ENCODE measurements at regions not wholly inside any gene's neighbourhood (a gene's known extent, or its start where the extent isn't known, plus 50 kb on each side); places are given as distances from the start of the nearest gene placed in this dataset.

DNA sequence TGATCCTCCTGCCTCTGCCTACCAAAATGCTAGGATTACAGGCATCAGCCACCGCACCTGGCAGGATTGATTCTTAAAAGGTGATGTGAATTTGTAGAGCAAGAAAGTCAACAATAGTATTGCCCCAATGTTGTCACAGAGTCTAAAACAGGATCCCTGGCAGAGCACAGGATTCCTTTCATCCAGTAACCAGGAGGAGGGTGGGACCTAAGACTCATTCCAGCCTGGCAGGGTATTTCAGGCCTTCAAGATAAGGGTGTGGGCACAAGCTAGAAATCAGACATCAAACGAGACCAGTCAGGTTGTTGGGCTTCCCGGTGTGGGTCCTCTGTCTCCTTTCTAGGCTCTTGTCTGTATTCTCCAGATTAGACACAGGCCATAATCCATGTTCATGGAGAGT, 511.4 kb downstream of the BCL11A start:
- TF ChIP-seq, protein P1, sequence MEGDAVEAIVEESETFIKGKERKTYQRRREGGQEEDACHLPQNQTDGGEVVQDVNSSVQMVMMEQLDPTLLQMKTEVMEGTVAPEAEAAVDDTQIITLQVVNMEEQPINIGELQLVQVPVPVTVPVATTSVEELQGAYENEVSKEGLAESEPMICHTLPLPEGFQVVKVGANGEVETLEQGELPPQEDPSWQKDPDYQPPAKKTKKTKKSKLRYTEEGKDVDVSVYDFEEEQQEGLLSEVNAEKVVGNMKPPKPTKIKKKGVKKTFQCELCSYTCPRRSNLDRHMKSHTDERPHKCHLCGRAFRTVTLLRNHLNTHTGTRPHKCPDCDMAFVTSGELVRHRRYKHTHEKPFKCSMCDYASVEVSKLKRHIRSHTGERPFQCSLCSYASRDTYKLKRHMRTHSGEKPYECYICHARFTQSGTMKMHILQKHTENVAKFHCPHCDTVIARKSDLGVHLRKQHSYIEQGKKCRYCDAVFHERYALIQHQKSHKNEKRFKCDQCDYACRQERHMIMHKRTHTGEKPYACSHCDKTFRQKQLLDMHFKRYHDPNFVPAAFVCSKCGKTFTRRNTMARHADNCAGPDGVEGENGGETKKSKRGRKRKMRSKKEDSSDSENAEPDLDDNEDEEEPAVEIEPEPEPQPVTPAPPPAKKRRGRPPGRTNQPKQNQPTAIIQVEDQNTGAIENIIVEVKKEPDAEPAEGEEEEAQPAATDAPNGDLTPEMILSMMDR (IDR thresholded peaks at IDR 0.05) = no peak
- no peak for TF ChIP-seq POLR2A (IDR thresholded peaks at IDR 0.05)
- TF ChIP-seq POLR2AphosphoS5 (IDR thresholded peaks at IDR 0.05) = no peak
